ENCODE measurements at regions not wholly inside any gene's neighbourhood (a gene's known extent, or its start where the extent isn't known, plus 50 kb on each side); places are given as distances from the start of the nearest gene placed in this dataset.

DNA sequence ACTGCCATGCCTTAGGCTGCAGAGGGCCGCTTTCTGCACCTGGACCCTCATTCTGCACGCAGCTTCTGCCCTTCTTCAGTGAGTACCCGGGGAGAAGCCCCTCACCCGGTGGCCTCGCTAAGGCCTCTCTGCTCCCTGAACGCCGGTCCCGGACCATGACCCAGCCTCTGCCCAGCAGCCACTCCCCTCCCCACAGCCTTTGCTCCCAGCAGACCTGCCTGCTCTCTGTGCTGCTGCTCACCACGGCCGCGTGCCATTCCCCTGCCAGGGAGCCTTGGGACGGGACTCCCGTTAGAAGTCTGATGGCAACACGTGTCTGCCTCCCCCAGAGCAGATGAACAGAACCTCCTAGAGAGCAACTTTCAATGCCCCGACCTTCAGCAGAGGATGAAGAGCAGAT, 282.8 kb downstream of the NDUFA10 start:
- Histone ChIP-seq H3K9ac (replicated peaks; ENCODE audit: extremely low read depth, insufficient read depth, low read length) (no peak overlapping the region), H3K9me3 (replicated peaks; ENCODE audit: control insufficient read depth, insufficient read depth, low read length) (no peaks in the 10 kb centered on the region), H3K36me3 (ENCODE audit: control insufficient read depth in 2 of 2, extremely low read depth in 1 of 2, insufficient read depth in 2 of 2, low read length in 2 of 2) (no peaks in the 10 kb centered on the region), H4K20me1 (replicated peaks; ENCODE audit: control insufficient read depth, extremely low read depth, insufficient read depth, low read length) (no peaks in the 10 kb centered on the region), H3K9me1 (replicated peaks; ENCODE audit: control insufficient read depth, extremely low read depth, insufficient read depth, low read length) (no peaks in the 10 kb centered on the region), H2AFZ (ENCODE audit: low read depth, low read length) (no peak overlapping the region), H3K27me3 (ENCODE audit: control insufficient read depth in 2 of 2, insufficient read depth in 2 of 2, low read length in 2 of 2) (no peaks in the 10 kb centered on the region), H3K79me2 (ENCODE audit: control insufficient read depth, insufficient read depth, low read length) (no peaks in the 10 kb centered on the region), H3K4me1 (ENCODE audit: control insufficient read depth, extremely low read depth, insufficient read depth, low read length) (no peaks in the 10 kb centered on the region), H3K4me2 (ENCODE audit: insufficient read depth, low read length) (no peak overlapping the region), H3K27ac (ENCODE audit: insufficient read depth, low read depth, low read length) (no peak overlapping the region), H3K4me3 (replicated peaks in 1 of 3; ENCODE audit: insufficient read depth in 1 of 3, low read depth in 1 of 3, low read length in 3 of 3) (no peak overlapping the region)
- FAIRE-seq, result no peak
- intact Hi-C loops (cut with micrococcal nuclease), result no loop called here
- ChIA-PET CTCF (no interaction called here), POLR2A (no interaction called here)
- no TSS peak for BruUV-seq (replicated peaks)
- no peak for DNase-seq (ENCODE audit: low read depth, low spot score)
- dilution Hi-C loops (cut with MboI; ENCODE audit: extremely low pct_ligation_motif_present, low sequenced_read_pairs), result no loop called here
- TF ChIP-seq POLR2AphosphoS5 (IDR thresholded peaks at IDR 0.05; ENCODE audit: insufficient read depth, low read depth, low read length), result no peak

- ChIA-PET CTCF (no interaction called here), POLR2A (no interaction called here)
- no peak overlapping the region for H3K4me2 ChIP-seq (ENCODE audit: insufficient read depth, low read length)
- H2AFZ ChIP-seq (ENCODE audit: low read depth, low read length), result no peak overlapping the region
- DNase-seq (ENCODE audit: low read depth, low spot score), result no peak
- H3K27ac ChIP-seq (ENCODE audit: insufficient read depth, low read depth, low read length), result no peak overlapping the region
- no peaks in the 10 kb centered on the region for H3K27me3 ChIP-seq (ENCODE audit: control insufficient read depth in 2 of 2, insufficient read depth in 2 of 2, low read length in 2 of 2)
- no peaks in the 10 kb centered on the region for H4K20me1 ChIP-seq (replicated peaks; ENCODE audit: control insufficient read depth, extremely low read depth, insufficient read depth, low read length)
- no peaks in the 10 kb centered on the region for H3K79me2 ChIP-seq (ENCODE audit: control insufficient read depth, insufficient read depth, low read length)
- intact Hi-C loops (cut with micrococcal nuclease) (no loop called here), dilution Hi-C loops (cut with MboI; ENCODE audit: extremely low pct_ligation_motif_present, low sequenced_read_pairs) (no loop called here)
- H3K9me1 ChIP-seq (replicated peaks; ENCODE audit: control insufficient read depth, extremely low read depth, insufficient read depth, low read length), result no peaks in the 10 kb centered on the region
- FAIRE-seq, result no peak
- H3K4me1 ChIP-seq (ENCODE audit: control insufficient read depth, extremely low read depth, insufficient read depth, low read length), result no peaks in the 10 kb centered on the region
- TF ChIP-seq MYC (IDR thresholded peaks at IDR 0.05; ENCODE audit: low read depth, low read length), result no peak
- no peak for TF ChIP-seq POLR2AphosphoS5 (IDR thresholded peaks at IDR 0.05; ENCODE audit: insufficient read depth, low read depth, low read length)
- no peak for TF ChIP-seq FOS (IDR thresholded peaks at IDR 0.05; ENCODE audit: borderline replicate concordance, insufficient read depth, low read length)
- TF ChIP-seq, protein P1, sequence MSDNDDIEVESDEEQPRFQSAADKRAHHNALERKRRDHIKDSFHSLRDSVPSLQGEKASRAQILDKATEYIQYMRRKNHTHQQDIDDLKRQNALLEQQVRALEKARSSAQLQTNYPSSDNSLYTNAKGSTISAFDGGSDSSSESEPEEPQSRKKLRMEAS (IDR thresholded peaks at IDR 0.05; ENCODE audit: insufficient read depth, insufficient read length), result no peak
- TF ChIP-seq, protein P2, sequence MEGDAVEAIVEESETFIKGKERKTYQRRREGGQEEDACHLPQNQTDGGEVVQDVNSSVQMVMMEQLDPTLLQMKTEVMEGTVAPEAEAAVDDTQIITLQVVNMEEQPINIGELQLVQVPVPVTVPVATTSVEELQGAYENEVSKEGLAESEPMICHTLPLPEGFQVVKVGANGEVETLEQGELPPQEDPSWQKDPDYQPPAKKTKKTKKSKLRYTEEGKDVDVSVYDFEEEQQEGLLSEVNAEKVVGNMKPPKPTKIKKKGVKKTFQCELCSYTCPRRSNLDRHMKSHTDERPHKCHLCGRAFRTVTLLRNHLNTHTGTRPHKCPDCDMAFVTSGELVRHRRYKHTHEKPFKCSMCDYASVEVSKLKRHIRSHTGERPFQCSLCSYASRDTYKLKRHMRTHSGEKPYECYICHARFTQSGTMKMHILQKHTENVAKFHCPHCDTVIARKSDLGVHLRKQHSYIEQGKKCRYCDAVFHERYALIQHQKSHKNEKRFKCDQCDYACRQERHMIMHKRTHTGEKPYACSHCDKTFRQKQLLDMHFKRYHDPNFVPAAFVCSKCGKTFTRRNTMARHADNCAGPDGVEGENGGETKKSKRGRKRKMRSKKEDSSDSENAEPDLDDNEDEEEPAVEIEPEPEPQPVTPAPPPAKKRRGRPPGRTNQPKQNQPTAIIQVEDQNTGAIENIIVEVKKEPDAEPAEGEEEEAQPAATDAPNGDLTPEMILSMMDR (IDR thresholded peaks at IDR 0.05; ENCODE audit: extremely low read depth in 1 of 2, insufficient read depth in 1 of 2, low read depth in 1 of 2, low read length in 2 of 2), result no peak
- no peaks in the 10 kb centered on the region for H3K9me3 ChIP-seq (replicated peaks; ENCODE audit: control insufficient read depth, insufficient read depth, low read length)
- no TSS peak for BruUV-seq (replicated peaks)
- no peaks in the 10 kb centered on the region for H3K36me3 ChIP-seq (ENCODE audit: control insufficient read depth in 2 of 2, extremely low read depth in 1 of 2, insufficient read depth in 2 of 2, low read length in 2 of 2)
- no peak overlapping the region for H3K4me3 ChIP-seq (replicated peaks in 1 of 3; ENCODE audit: insufficient read depth in 1 of 3, low read depth in 1 of 3, low read length in 3 of 3)
- H3K9ac ChIP-seq (replicated peaks; ENCODE audit: extremely low read depth, insufficient read depth, low read length), result no peak overlapping the region
These were observed 285.9 kb downstream of the NDUFA10 start for GRCh38 chr2:239739206-239739605.
